ENCODE measurements at regions not wholly inside any gene's neighbourhood (a gene's known extent, or its start where the extent isn't known, plus 50 kb on each side); places are given as distances from the start of the nearest gene placed in this dataset.

GRCh38 chr14:54166049-54166950 is 209.7 kb upstream of the BMP4 start:
- H3K27me3 ChIP-seq (ENCODE audit: control insufficient read depth in 5 of 5, insufficient read depth in 4 of 5, low read length in 5 of 5), result peaks cover 0 to 4% (median 0%) of the 10 kb centered on the region in 5 donors
- H3K9ac ChIP-seq (ENCODE audit: low read length in 5 of 5), result no peak overlapping the region
- no peak overlapping the region for H3K27ac ChIP-seq (ENCODE audit: low read depth, low read length)
- peaks cover 6 to 43% (median 40%) of the 10 kb centered on the region in 5 donors for H3K4me1 ChIP-seq (ENCODE audit: control insufficient read depth in 5 of 5, insufficient read depth in 5 of 5, low read length in 5 of 5)
- H3K4me3 ChIP-seq (ENCODE audit: low read depth in 1 of 5, low read length in 5 of 5), result peak overlapping the region in 1 of 5 donors; percentile 13
- no peaks in the 10 kb centered on the region for H3K36me3 ChIP-seq (ENCODE audit: control insufficient read depth in 5 of 5, insufficient read depth in 5 of 5, low read length in 5 of 5)
- no peaks in the 10 kb centered on the region for H3K9me3 ChIP-seq (ENCODE audit: control insufficient read depth in 5 of 5, low read length in 5 of 5)

- Histone ChIP-seq H3K27ac (ENCODE audit: low read depth, low read length) (peak overlapping the region; percentile 68), H3K9ac (ENCODE audit: low read length in 5 of 5) (no peak overlapping the region), H3K4me3 (ENCODE audit: low read depth in 1 of 5, low read length in 5 of 5) (no peak overlapping the region)
Observed at GRCh38 chr14:54168489-54168888, 211.9 kb upstream of the BMP4 start.

GRCh38 chr14:54169254-54169924 is 212.8 kb upstream of the BMP4 start:
- Histone ChIP-seq H3K4me1 (ENCODE audit: control insufficient read depth in 5 of 5, insufficient read depth in 5 of 5, low read length in 5 of 5) (peaks cover 6 to 69% (median 65%) of the 10 kb centered on the region in 5 donors), H3K27ac (ENCODE audit: low read depth, low read length) (peak overlapping the region; percentile 68), H3K4me3 (ENCODE audit: low read depth in 1 of 5, low read length in 5 of 5) (no peak overlapping the region)

More at GRCh38 chr14:54168489-54168888, 211.9 kb upstream of the BMP4 start:
- H3K27me3 ChIP-seq (ENCODE audit: control insufficient read depth in 5 of 5, insufficient read depth in 4 of 5, low read length in 5 of 5), result no peaks in the 10 kb centered on the region
- H3K36me3 ChIP-seq (ENCODE audit: control insufficient read depth in 5 of 5, insufficient read depth in 5 of 5, low read length in 5 of 5), result no peaks in the 10 kb centered on the region
- H3K9me3 ChIP-seq (ENCODE audit: control insufficient read depth in 5 of 5, low read length in 5 of 5), result no peaks in the 10 kb centered on the region
- H3K4me1 ChIP-seq (ENCODE audit: control insufficient read depth in 5 of 5, insufficient read depth in 5 of 5, low read length in 5 of 5), result peaks cover 6 to 60% (median 56%) of the 10 kb centered on the region in 5 donors

GRCh38 chr14:54170301-54170700 is 213.7 kb upstream of the BMP4 start:
- Histone ChIP-seq H3K4me1 (ENCODE audit: control insufficient read depth in 5 of 5, insufficient read depth in 5 of 5, low read length in 5 of 5) (peaks cover 6 to 78% (median 73%) of the 10 kb centered on the region in 5 donors), H3K4me3 (ENCODE audit: low read depth in 1 of 5, low read length in 5 of 5) (no peak overlapping the region), H3K27ac (ENCODE audit: low read depth, low read length) (peak overlapping the region; percentile 68), H3K27me3 (ENCODE audit: control insufficient read depth in 5 of 5, insufficient read depth in 4 of 5, low read length in 5 of 5) (no peaks in the 10 kb centered on the region), H3K9me3 (ENCODE audit: control insufficient read depth in 5 of 5, low read length in 5 of 5) (no peaks in the 10 kb centered on the region), H3K9ac (ENCODE audit: low read length in 5 of 5) (no peak overlapping the region), H3K36me3 (ENCODE audit: control insufficient read depth in 5 of 5, insufficient read depth in 5 of 5, low read length in 5 of 5) (no peaks in the 10 kb centered on the region)

More at GRCh38 chr14:54169254-54169924, 212.8 kb upstream of the BMP4 start:
- Histone ChIP-seq H3K9ac (ENCODE audit: low read length in 5 of 5) (peak overlapping the region in 2 of 5 donors; percentile 21 to 26), H3K9me3 (ENCODE audit: control insufficient read depth in 5 of 5, low read length in 5 of 5) (no peaks in the 10 kb centered on the region), H3K27me3 (ENCODE audit: control insufficient read depth in 5 of 5, insufficient read depth in 4 of 5, low read length in 5 of 5) (no peaks in the 10 kb centered on the region), H3K36me3 (ENCODE audit: control insufficient read depth in 5 of 5, insufficient read depth in 5 of 5, low read length in 5 of 5) (no peaks in the 10 kb centered on the region)

GRCh38 chr14:54172114-54172513 is 215.5 kb upstream of the BMP4 start:
- Histone ChIP-seq H3K9me3 (ENCODE audit: control insufficient read depth in 5 of 5, low read length in 5 of 5) (no peaks in the 10 kb centered on the region), H3K4me3 (ENCODE audit: low read depth in 1 of 5, low read length in 5 of 5) (no peak overlapping the region), H3K4me1 (ENCODE audit: control insufficient read depth in 5 of 5, insufficient read depth in 5 of 5, low read length in 5 of 5) (peaks cover 6 to 63% (median 58%) of the 10 kb centered on the region in 5 donors), H3K27ac (ENCODE audit: low read depth, low read length) (no peak overlapping the region), H3K9ac (ENCODE audit: low read length in 5 of 5) (no peak overlapping the region), H3K27me3 (ENCODE audit: control insufficient read depth in 5 of 5, insufficient read depth in 4 of 5, low read length in 5 of 5) (no peaks in the 10 kb centered on the region), H3K36me3 (ENCODE audit: control insufficient read depth in 5 of 5, insufficient read depth in 5 of 5, low read length in 5 of 5) (no peaks in the 10 kb centered on the region)

GRCh38 chr14:54172562-54172961 is 215.9 kb upstream of the BMP4 start:
- H3K4me3 ChIP-seq (ENCODE audit: low read depth in 1 of 5, low read length in 5 of 5), result no peak overlapping the region
- H3K9me3 ChIP-seq (ENCODE audit: control insufficient read depth in 5 of 5, low read length in 5 of 5), result no peaks in the 10 kb centered on the region
- H3K4me1 ChIP-seq (ENCODE audit: control insufficient read depth in 5 of 5, insufficient read depth in 5 of 5, low read length in 5 of 5), result peaks cover 6 to 63% (median 58%) of the 10 kb centered on the region in 5 donors
- H3K36me3 ChIP-seq (ENCODE audit: control insufficient read depth in 5 of 5, insufficient read depth in 5 of 5, low read length in 5 of 5), result no peaks in the 10 kb centered on the region
- no peak overlapping the region for H3K27ac ChIP-seq (ENCODE audit: low read depth, low read length)
- no peaks in the 10 kb centered on the region for H3K27me3 ChIP-seq (ENCODE audit: control insufficient read depth in 5 of 5, insufficient read depth in 4 of 5, low read length in 5 of 5)
- H3K9ac ChIP-seq (ENCODE audit: low read length in 5 of 5), result no peak overlapping the region

- no peak overlapping the region for H3K27ac ChIP-seq (ENCODE audit: low read depth, low read length)
- peaks cover 5 to 66% (median 52%) of the 10 kb centered on the region in 5 donors for H3K4me1 ChIP-seq (ENCODE audit: control insufficient read depth in 5 of 5, insufficient read depth in 5 of 5, low read length in 5 of 5)
- no peaks in the 10 kb centered on the region for H3K36me3 ChIP-seq (ENCODE audit: control insufficient read depth in 5 of 5, insufficient read depth in 5 of 5, low read length in 5 of 5)
- no peak overlapping the region for H3K4me3 ChIP-seq (ENCODE audit: low read depth in 1 of 5, low read length in 5 of 5)
- peaks cover 0 to 3% (median 0%) of the 10 kb centered on the region in 5 donors for H3K27me3 ChIP-seq (ENCODE audit: control insufficient read depth in 5 of 5, insufficient read depth in 4 of 5, low read length in 5 of 5)
- H3K9ac ChIP-seq (ENCODE audit: low read length in 5 of 5), result no peak overlapping the region
- no peaks in the 10 kb centered on the region for H3K9me3 ChIP-seq (ENCODE audit: control insufficient read depth in 5 of 5, low read length in 5 of 5)
Observed at GRCh38 chr14:54173802-54174201, 217.2 kb upstream of the BMP4 start.

GRCh38 chr14:54174457-54174856 is 217.8 kb upstream of the BMP4 start:
- Histone ChIP-seq H3K36me3 (ENCODE audit: control insufficient read depth in 5 of 5, insufficient read depth in 5 of 5, low read length in 5 of 5) (no peaks in the 10 kb centered on the region), H3K9ac (ENCODE audit: low read length in 5 of 5) (no peak overlapping the region), H3K4me1 (ENCODE audit: control insufficient read depth in 5 of 5, insufficient read depth in 5 of 5, low read length in 5 of 5) (peaks cover 0 to 60% (median 46%) of the 10 kb centered on the region in 5 donors), H3K27me3 (ENCODE audit: control insufficient read depth in 5 of 5, insufficient read depth in 4 of 5, low read length in 5 of 5) (peaks cover 0 to 3% (median 0%) of the 10 kb centered on the region in 5 donors), H3K27ac (ENCODE audit: low read depth, low read length) (peak overlapping the region; percentile 8), H3K4me3 (ENCODE audit: low read depth in 1 of 5, low read length in 5 of 5) (no peak overlapping the region), H3K9me3 (ENCODE audit: control insufficient read depth in 5 of 5, low read length in 5 of 5) (no peaks in the 10 kb centered on the region)

GRCh38 chr14:54175298-54175942 is 218.8 kb upstream of the BMP4 start:
- Histone ChIP-seq H3K36me3 (ENCODE audit: control insufficient read depth in 5 of 5, insufficient read depth in 5 of 5, low read length in 5 of 5) (no peaks in the 10 kb centered on the region), H3K4me1 (ENCODE audit: control insufficient read depth in 5 of 5, insufficient read depth in 5 of 5, low read length in 5 of 5) (peaks cover 0 to 50% (median 36%) of the 10 kb centered on the region in 5 donors), H3K9ac (ENCODE audit: low read length in 5 of 5) (no peak overlapping the region), H3K27ac (ENCODE audit: low read depth, low read length) (no peak overlapping the region), H3K4me3 (ENCODE audit: low read depth in 1 of 5, low read length in 5 of 5) (no peak overlapping the region), H3K9me3 (ENCODE audit: control insufficient read depth in 5 of 5, low read length in 5 of 5) (no peaks in the 10 kb centered on the region), H3K27me3 (ENCODE audit: control insufficient read depth in 5 of 5, insufficient read depth in 4 of 5, low read length in 5 of 5) (peaks cover 0 to 3% (median 0%) of the 10 kb centered on the region in 5 donors)
